DND-41 (cell line): ENCODE measurements at regions not wholly inside any gene's neighbourhood (a gene's known extent, or its start where the extent isn't known, plus 50 kb on each side); places are given as distances from the start of the nearest gene placed in this dataset.

Experiments used
- CTCF ChIP-seq: IDR thresholded peaks from 2 replicates; pipeline ENCODE4 v1.5.1; 2012; ENCODE audit warnings: borderline replicate concordance, low read length, moderate library complexity, mild to moderate bottlenecking; ENCODE audit not compliant: poor library complexity, severe bottlenecking; ENCODE audit errors: extremely low read depth
- EZH2 ChIP-seq: IDR thresholded peaks from 3 replicates; pipeline ENCODE4 v1.6.1; 2012; ENCODE audit warnings: borderline replicate concordance, low read depth, mild to moderate bottlenecking, moderate library complexity, low read length, inconsistent platforms; ENCODE audit not compliant: severe bottlenecking

- TF ChIP-seq CTCF (no peak), EZH2 (no peak)
Observed at GRCh38 chr10:44858017-44858371, 53.1 kb upstream of the TMEM72 start.
